Lower leg skin (tissue), 4 donors: ENCODE measurements at regions not wholly inside any gene's neighbourhood (a gene's known extent, or its start where the extent isn't known, plus 50 kb on each side); places are given as distances from the start of the nearest gene placed in this dataset.

Experiments
- DNase-seq, 2 donors: peaks; one replicate each; pipeline ENCODE4 v3.0.0-alpha.2; 2019; ENCODE audit warnings: low spot score in 2 of 2
- H3K4me3 ChIP-seq: fragments of 200-600 bp; sonication (generic); 2 replicates; pipeline ENCODE4 v1.5.1; 2017; ENCODE audit warnings: mild to moderate bottlenecking, low read depth; ENCODE audit not compliant: poor library complexity, severe bottlenecking
- POLR2A ChIP-seq, 2 donors: fragments of 450-650 bp; IDR thresholded peaks; one replicate each; pipeline ENCODE4 v1.6.1; 2016 to 2017; ENCODE audit warnings: antibody characterized with exemption in 2 of 2, mild to moderate bottlenecking in 1 of 2, moderate library complexity in 1 of 2
- WGBS, 2 donors: methylation state at CpG; one replicate each; pipeline ENCODE4 v1.1.5; 2018; 5-methylcytosine and 5-hydroxymethylcytosine counted together
- intact Hi-C: fragments of 100-400 bp; cut with DNase I; formaldehyde crosslinking; loops from one replicate; pipeline ENCODE4 v1.15.0; 2023; ENCODE audit warnings: low total_unique reads
- TF ChIP-seq, protein P1 (sequence below), 3 donors: fragments of 450-650 bp; IDR thresholded peaks; one replicate each; pipeline ENCODE4 v1.5.1; 2016; ENCODE audit warnings: antibody characterized with exemption in 3 of 3, mild to moderate bottlenecking in 3 of 3, moderate library complexity in 2 of 3

DNA sequence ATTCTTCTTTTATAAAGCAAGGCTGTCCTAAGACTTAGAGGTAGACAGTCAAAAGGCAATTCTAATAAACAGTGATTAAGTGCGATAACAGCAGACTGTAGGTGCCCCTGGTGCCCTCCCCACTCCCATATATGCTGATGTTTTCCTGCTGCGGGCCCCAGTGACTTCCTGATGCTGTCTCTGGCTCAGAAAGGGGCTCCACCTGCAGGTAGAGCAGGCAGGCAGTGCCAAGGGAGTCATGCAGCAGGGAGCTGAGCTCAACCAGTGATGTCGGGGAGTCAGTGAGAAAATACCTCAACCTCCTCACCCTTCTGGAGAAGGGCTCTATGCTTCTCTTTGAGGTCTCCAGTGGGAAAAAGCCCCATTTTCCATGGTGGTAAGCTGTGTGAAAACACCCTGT, 126.7 kb upstream of the SSTR4 start:
- intact Hi-C loops, result no loop called here
- H3K4me3 ChIP-seq, result no peak overlapping the region
- WGBS, 2 donors, result 80 to 92% methylated on average over 3 of the region's 3 CpGs
- no peak for DNase-seq
- TF ChIP-seq POLR2A (IDR thresholded peaks at IDR 0.05), result no peak
- TF ChIP-seq, protein P1, sequence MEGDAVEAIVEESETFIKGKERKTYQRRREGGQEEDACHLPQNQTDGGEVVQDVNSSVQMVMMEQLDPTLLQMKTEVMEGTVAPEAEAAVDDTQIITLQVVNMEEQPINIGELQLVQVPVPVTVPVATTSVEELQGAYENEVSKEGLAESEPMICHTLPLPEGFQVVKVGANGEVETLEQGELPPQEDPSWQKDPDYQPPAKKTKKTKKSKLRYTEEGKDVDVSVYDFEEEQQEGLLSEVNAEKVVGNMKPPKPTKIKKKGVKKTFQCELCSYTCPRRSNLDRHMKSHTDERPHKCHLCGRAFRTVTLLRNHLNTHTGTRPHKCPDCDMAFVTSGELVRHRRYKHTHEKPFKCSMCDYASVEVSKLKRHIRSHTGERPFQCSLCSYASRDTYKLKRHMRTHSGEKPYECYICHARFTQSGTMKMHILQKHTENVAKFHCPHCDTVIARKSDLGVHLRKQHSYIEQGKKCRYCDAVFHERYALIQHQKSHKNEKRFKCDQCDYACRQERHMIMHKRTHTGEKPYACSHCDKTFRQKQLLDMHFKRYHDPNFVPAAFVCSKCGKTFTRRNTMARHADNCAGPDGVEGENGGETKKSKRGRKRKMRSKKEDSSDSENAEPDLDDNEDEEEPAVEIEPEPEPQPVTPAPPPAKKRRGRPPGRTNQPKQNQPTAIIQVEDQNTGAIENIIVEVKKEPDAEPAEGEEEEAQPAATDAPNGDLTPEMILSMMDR (IDR thresholded peaks at IDR 0.05), result no peak

DNA sequence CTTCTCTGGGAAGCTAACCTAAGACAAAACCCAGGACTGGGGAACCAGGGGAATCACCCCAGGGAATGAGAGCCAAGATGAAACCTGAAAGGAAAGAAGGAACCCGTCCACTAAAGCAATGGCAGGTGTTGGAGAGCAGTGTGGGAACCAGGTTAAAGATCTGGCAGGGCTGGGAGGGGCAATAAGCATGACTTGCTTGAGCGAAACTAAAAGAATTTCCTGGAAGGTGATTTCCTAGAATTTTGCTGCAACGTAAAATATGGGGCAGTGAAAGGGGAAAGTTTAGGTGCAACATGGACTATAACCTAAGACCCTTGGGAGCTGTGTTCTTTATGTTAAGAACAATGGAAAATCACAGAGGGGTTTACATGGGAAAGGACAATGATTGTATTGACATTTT, 126.2 kb upstream of the SSTR4 start:
- no peak overlapping the region for H3K4me3 ChIP-seq
- 72 to 74% methylated on average over 3 of the region's 3 CpGs for WGBS, 2 donors
- DNase-seq, result no peak
- no peak for TF ChIP-seq POLR2A (IDR thresholded peaks at IDR 0.05)
- TF ChIP-seq, protein P1 (IDR thresholded peaks at IDR 0.05), result no peak
- intact Hi-C loops, result no loop called here

- no peak for TF ChIP-seq POLR2A (IDR thresholded peaks at IDR 0.05)
- TF ChIP-seq, protein P1 (IDR thresholded peaks at IDR 0.05), result no peak
- H3K4me3 ChIP-seq, result no peak overlapping the region
- intact Hi-C loops, result no loop called here
- no peak for DNase-seq
Measured at GRCh38 chr20:22909436-22909835, 125.7 kb upstream of the SSTR4 start.

DNA sequence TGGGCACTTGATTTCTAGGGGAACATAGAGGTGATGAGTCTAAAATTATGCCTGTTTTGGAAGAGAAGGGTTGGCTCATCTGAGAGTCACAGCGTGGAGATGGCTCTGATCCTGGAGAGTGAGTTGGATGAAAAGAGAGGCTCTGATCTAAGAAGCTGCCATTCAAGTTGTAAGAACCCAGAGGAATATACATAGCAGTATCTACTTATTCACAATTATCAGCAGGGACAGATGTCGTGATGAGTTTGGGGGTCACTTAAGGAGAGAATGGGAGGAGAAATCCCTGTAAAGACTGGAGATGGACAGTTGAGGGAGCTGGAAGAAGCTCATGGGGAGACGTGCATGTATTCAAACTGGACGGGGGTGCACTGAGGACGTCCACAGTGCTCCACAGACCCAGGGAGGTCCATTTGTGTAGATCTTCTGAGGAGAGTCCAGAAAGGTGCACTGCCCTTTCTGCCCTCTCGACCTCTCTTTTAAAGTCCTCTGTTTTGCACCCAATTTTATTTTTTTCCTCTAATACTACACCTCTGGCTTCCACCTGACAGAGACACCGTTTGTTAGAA, 124.7 kb upstream of the SSTR4 start:
- WGBS, 2 donors, result 79 to 83% methylated on average over 7 of the region's 7 CpGs
- TF ChIP-seq POLR2A (IDR thresholded peaks at IDR 0.05), result no peak
- TF ChIP-seq, protein P1 (IDR thresholded peaks at IDR 0.05), result no peak
- DNase-seq, result no peak
- no peak overlapping the region for H3K4me3 ChIP-seq
- intact Hi-C loops, result no loop called here

- 89% methylated on average over 2 of the region's 2 CpGs for WGBS, 2 donors
Measured at GRCh38 chr20:22914291-22914690, 120.8 kb upstream of the SSTR4 start.

More at GRCh38 chr20:22914291-22914690, 120.8 kb upstream of the SSTR4 start:
- no peak for DNase-seq
- TF ChIP-seq POLR2A (IDR thresholded peaks at IDR 0.05), result no peak
- TF ChIP-seq, protein P1 (IDR thresholded peaks at IDR 0.05), result no peak
- intact Hi-C loops, result no loop called here
- no peak overlapping the region for H3K4me3 ChIP-seq
